MM.1S (cell line): ENCODE measurements at regions not wholly inside any gene's neighbourhood (a gene's known extent, or its start where the extent isn't known, plus 50 kb on each side); places are given as distances from the start of the nearest gene placed in this dataset.

Source experiments
- CTCF ChIP-seq: fragments of 300-600 bp; sonication (generic); IDR thresholded peaks from 2 replicates; pipeline ENCODE4 v1.5.1; 2016; ENCODE audit warnings: antibody characterized with exemption, low read length, mixed read lengths
- EZH2 ChIP-seq: fragments of 300-600 bp; sonication (generic); optimal IDR thresholded peaks from 2 replicates; pipeline ENCODE3; 2017; ENCODE audit warnings: low read depth, mild to moderate bottlenecking, antibody characterized with exemption, low read length, mixed read lengths

- TF ChIP-seq CTCF = no peak
- TF ChIP-seq EZH2 = no peak
These were observed 257.9 kb downstream of the OTOL1 start for GRCh38 chr3:161754420-161755053.
